ENCODE measurements at regions not wholly inside any gene's neighbourhood (a gene's known extent, or its start where the extent isn't known, plus 50 kb on each side); places are given as distances from the start of the nearest gene placed in this dataset.

DNA sequence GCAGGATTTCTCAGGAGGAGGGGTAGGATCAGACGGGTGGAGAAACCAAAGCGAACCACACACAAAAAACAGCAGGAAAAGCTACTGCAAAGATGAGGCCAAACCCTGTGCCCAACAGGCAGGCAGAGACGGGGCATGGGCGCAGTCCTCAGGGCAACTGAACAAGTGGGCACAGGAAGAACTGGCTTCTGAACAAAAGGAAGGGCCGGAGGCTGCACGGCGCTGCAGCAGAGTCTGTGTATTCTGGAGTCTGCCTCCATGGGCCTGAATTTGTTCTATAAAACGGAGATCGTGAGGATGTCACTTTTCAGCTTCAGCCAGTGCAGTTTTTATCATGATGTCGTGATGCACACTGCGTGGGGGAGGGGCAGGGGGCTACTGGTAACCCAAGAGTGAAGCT lies 1026.0 kb downstream of the TBC1D22A start:
- TF ChIP-seq EZH2 (IDR thresholded peaks at IDR 0.05; ENCODE audit: insufficient read depth, poor library complexity, severe bottlenecking) (no peak), EZH2phosphoT487 (IDR thresholded peaks at IDR 0.05; ENCODE audit: insufficient read depth, low read depth) (no peak)
